ENCODE measurements at regions not wholly inside any gene's neighbourhood (a gene's known extent, or its start where the extent isn't known, plus 50 kb on each side); places are given as distances from the start of the nearest gene placed in this dataset.

DNA sequence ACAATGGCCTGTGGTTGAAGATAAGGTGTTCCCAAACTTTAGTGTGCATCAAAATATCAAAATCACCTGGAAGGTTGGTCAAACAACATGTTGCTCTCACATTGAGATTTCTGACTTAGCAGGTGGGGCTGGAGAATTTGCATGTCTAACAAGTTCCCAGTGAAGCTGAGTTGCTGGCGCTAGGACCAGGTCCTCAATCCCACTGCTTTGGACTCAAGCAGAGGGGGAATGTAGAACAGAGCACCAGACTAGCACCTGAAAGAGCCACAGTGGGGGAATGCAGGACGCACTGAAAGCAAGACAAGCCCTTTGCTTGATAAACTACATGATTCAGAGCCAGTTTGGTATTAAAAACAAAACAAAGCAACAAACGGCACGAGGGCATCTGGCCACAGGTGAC lies 458.1 kb downstream of the MTRR start (continued):
- no peak for TF ChIP-seq SP4 (IDR thresholded peaks at IDR 0.05; ENCODE audit: low read length)

DNA sequence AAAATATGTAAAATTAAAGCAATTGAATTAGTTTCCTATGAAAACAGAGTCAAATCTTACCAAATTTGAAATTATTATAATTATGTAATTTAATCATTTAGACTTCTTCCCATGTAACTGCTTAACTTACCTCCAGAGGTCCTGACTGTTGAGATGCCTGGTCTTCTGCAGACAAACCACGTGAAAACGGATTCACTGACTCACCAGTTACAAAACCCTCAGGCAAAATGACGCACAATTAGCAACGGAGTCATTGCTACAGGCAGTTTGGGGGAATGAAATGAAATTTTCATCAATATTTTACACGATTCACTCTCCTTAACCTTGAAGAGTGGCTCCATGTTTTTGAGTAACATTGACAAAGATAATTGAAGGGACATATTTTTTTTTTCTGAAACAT lies 460.8 kb downstream of the MTRR start:
- Histone ChIP-seq H3K4ac (replicated peaks; ENCODE audit: insufficient read length, low read depth, low read length) (no peak overlapping the region), H3K9me3 (ENCODE audit: insufficient read depth in 2 of 2, low read depth in 1 of 2, low read length in 1 of 2) (no peaks in the 10 kb centered on the region), H3K56ac (replicated peaks; ENCODE audit: insufficient read length, low read depth, low read length) (no peak overlapping the region), H3K27ac (ENCODE audit: low read depth, low read length) (no peak overlapping the region), H2BK20ac (ENCODE audit: low read length) (no peak overlapping the region), H2BK5ac (ENCODE audit: low read depth, low read length) (no peak overlapping the region), H3K23me2 (ENCODE audit: low read depth, low read length) (no peaks in the 10 kb centered on the region), H3K9ac (replicated peaks in 1 of 4; ENCODE audit: extremely low read depth in 1 of 4, low read depth in 3 of 4, low read length in 3 of 4) (no peak overlapping the region), H4K5ac (ENCODE audit: insufficient read length, low read depth, low read length) (no peak overlapping the region), H3K79me2 (ENCODE audit: control insufficient read depth in 1 of 2, insufficient read depth in 2 of 2, low read length in 2 of 2) (no peaks in the 10 kb centered on the region), H3K23ac (ENCODE audit: insufficient read length) (no peak overlapping the region), H4K8ac (ENCODE audit: extremely low read depth, insufficient read depth, low read length) (no peak overlapping the region), H3K4me1 (replicated peaks in 1 of 4; ENCODE audit: control insufficient read depth in 3 of 4, insufficient read depth in 4 of 4, low read length in 3 of 4) (no peaks in the 10 kb centered on the region; a peak in 1 of 7 replicates), H3K4me2 (ENCODE audit: insufficient read depth in 1 of 2, low read depth in 2 of 2, low read length in 2 of 2) (no peak overlapping the region), H4K20me1 (replicated peaks in 1 of 2; ENCODE audit: control insufficient read depth in 1 of 2, insufficient read depth in 2 of 2, low read length in 2 of 2) (no peaks in the 10 kb centered on the region), H2BK12ac (ENCODE audit: low read depth, low read length) (no peak overlapping the region), H3K14ac (ENCODE audit: insufficient read length) (no peak overlapping the region), H2AFZ (ENCODE audit: low read length) (no peak overlapping the region), H3K4me3 (ENCODE audit: extremely low read depth in 1 of 4, insufficient read depth in 2 of 4, low read depth in 3 of 4, low read length in 4 of 4) (no peak overlapping the region), H3K79me1 (ENCODE audit: low read depth, low read length) (no peaks in the 10 kb centered on the region), H2BK120ac (replicated peaks; ENCODE audit: low read depth, low read length) (no peak overlapping the region), H2BK15ac (ENCODE audit: low read length) (no peak overlapping the region), H3K18ac (ENCODE audit: extremely low read depth, low read length) (no peak overlapping the region), H3K27me3 (replicated peaks in 1 of 4; ENCODE audit: control insufficient read depth in 3 of 4, extremely low read depth in 1 of 4, insufficient read depth in 3 of 4, low read length in 3 of 4) (no peaks in the 10 kb centered on the region), H3K36me3 (ENCODE audit: control insufficient read depth in 2 of 4, insufficient read depth in 4 of 4, low read length in 3 of 4) (no peaks in the 10 kb centered on the region), H2AK5ac (ENCODE audit: low read depth, low read length) (no peak overlapping the region), H4K91ac (replicated peaks; ENCODE audit: insufficient read length, low read length) (no peak overlapping the region)
- ChIA-PET POLR2A (ENCODE audit: partially characterized antibody) (no interaction called here), CTCF (ENCODE audit: partially characterized antibody) (no interaction called here)
- FAIRE-seq (no peak), DNase-seq (ENCODE audit: low read depth in 1 of 2, low spot score in 2 of 2) (no peak)
- 96% methylated on average over 5 of the region's 5 CpGs; no CpG with 5 or more reads in 1 of the 2 experiments for WGBS, 2 experiments (ENCODE audit: extremely low coverage in 1 of 2, insufficient coverage in 1 of 2, insufficient read length in 1 of 2, insufficient replicate concordance in 2 of 2, low coverage in 1 of 2, low lambda C conversion rate in 2 of 2, missing lambda C conversion rate in 1 of 2)
- TF ChIP-seq CEBPB (IDR thresholded peaks at IDR 0.05; ENCODE audit: low read depth, low read length) (no peak), FOSL1 (IDR thresholded peaks at IDR 0.05; ENCODE audit: insufficient read depth, low read depth, low read length) (no peak), SP4 (IDR thresholded peaks at IDR 0.05; ENCODE audit: low read length) (no peak), KDM1A (IDR thresholded peaks at IDR 0.05; ENCODE audit: borderline replicate concordance, low read length) (no peak)
- TF ChIP-seq, protein P1, sequence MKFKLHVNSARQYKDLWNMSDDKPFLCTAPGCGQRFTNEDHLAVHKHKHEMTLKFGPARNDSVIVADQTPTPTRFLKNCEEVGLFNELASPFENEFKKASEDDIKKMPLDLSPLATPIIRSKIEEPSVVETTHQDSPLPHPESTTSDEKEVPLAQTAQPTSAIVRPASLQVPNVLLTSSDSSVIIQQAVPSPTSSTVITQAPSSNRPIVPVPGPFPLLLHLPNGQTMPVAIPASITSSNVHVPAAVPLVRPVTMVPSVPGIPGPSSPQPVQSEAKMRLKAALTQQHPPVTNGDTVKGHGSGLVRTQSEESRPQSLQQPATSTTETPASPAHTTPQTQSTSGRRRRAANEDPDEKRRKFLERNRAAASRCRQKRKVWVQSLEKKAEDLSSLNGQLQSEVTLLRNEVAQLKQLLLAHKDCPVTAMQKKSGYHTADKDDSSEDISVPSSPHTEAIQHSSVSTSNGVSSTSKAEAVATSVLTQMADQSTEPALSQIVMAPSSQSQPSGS (IDR thresholded peaks at IDR 0.05; ENCODE audit: low read length): no peak

Measured in H1 (cell line).